Activated CD8-positive, alpha-beta memory T cell treated with anti-CD3 and anti-CD28 coated beads, Interleukin-2, amount 50 U/mL, for 48 hours (primary cell): ENCODE measurements at regions not wholly inside any gene's neighbourhood (a gene's known extent, or its start where the extent isn't known, plus 50 kb on each side); places are given as distances from the start of the nearest gene placed in this dataset.

Experiments used
- DNase-seq: peaks from one replicate; pipeline ENCODE4 v3.0.0-alpha.2; 2020

- DNase-seq, result no peak
These were observed 117.4 kb upstream of the LINGO1 start for GRCh38 chr15:77749998-77750540.

- no peak for DNase-seq
These were observed 116.7 kb upstream of the LINGO1 start for GRCh38 chr15:77749236-77749997.

GRCh38 chr15:77748078-77749064 lies 115.7 kb upstream of the LINGO1 start:
- no peak for DNase-seq

GRCh38 chr15:77747175-77748077 lies 114.7 kb upstream of the LINGO1 start:
- DNase-seq, result no peak

- DNase-seq, result no peak
These were observed 113.8 kb upstream of the LINGO1 start for GRCh38 chr15:77746254-77747174.

GRCh38 chr15:77744398-77744797 lies 111.7 kb upstream of the LINGO1 start:
- no peak for DNase-seq

GRCh38 chr15:77742570-77742969 lies 109.9 kb upstream of the LINGO1 start:
- no peak for DNase-seq

- no peak for DNase-seq
These were observed 109.4 kb upstream of the LINGO1 start for GRCh38 chr15:77742127-77742526.

GRCh38 chr15:77741106-77741505 lies 108.4 kb upstream of the LINGO1 start:
- no peak for DNase-seq

GRCh38 chr15:77739591-77740378 lies 107.1 kb upstream of the LINGO1 start:
- no peak for DNase-seq

GRCh38 chr15:77738441-77739302 lies 106.0 kb upstream of the LINGO1 start:
- DNase-seq, result no peak

- no peak for DNase-seq
These were observed 105.3 kb upstream of the LINGO1 start for GRCh38 chr15:77738038-77738370.

- DNase-seq, result no peak
These were observed 104.7 kb upstream of the LINGO1 start for GRCh38 chr15:77737238-77738037.

GRCh38 chr15:77734306-77734705 lies 101.6 kb upstream of the LINGO1 start:
- DNase-seq, result no peak

GRCh38 chr15:77733579-77734300 lies 101.0 kb upstream of the LINGO1 start:
- no peak for DNase-seq

GRCh38 chr15:77732514-77733335 lies 100.0 kb upstream of the LINGO1 start:
- DNase-seq, result no peak

- no peak for DNase-seq
These were observed 99.2 kb upstream of the LINGO1 start for GRCh38 chr15:77731945-77732344.
